ENCODE measurements at regions not wholly inside any gene's neighbourhood (a gene's known extent, or its start where the extent isn't known, plus 50 kb on each side); places are given as distances from the start of the nearest gene placed in this dataset.

DNA sequence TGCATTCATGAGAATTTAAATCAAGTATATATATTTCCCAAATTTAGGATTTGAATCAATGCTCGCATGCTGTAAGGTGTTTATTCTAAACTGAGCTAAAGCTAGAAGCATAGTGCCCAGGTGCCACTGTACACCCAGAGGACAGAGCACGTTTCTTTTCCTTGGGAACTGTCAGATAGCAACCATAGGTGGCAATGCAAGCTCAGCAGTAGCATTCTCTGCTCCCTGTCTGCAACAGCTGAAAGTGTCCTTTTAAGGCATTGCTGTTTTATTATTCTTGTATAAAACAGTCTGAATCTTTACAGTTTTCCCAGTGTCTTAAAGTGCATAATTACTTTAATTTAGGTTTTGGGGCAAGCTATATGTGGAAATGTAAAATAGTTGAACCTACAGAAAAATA, 443.4 kb upstream of the MMS22L start:
- no peak for DNase-seq (ENCODE audit: extremely low spot score, unreplicated experiment)
- Mint-ChIP-seq H3K4me1 (ENCODE audit: unreplicated experiment) (no peaks in the 10 kb centered on the region), H3K27ac (no peak overlapping the region), H3K9me3 (no peaks in the 10 kb centered on the region), H3K4me3 (no peak overlapping the region), H3K27me3 (no peaks in the 10 kb centered on the region), H3K36me3 (no peaks in the 10 kb centered on the region)
- TF ChIP-seq, protein P1, sequence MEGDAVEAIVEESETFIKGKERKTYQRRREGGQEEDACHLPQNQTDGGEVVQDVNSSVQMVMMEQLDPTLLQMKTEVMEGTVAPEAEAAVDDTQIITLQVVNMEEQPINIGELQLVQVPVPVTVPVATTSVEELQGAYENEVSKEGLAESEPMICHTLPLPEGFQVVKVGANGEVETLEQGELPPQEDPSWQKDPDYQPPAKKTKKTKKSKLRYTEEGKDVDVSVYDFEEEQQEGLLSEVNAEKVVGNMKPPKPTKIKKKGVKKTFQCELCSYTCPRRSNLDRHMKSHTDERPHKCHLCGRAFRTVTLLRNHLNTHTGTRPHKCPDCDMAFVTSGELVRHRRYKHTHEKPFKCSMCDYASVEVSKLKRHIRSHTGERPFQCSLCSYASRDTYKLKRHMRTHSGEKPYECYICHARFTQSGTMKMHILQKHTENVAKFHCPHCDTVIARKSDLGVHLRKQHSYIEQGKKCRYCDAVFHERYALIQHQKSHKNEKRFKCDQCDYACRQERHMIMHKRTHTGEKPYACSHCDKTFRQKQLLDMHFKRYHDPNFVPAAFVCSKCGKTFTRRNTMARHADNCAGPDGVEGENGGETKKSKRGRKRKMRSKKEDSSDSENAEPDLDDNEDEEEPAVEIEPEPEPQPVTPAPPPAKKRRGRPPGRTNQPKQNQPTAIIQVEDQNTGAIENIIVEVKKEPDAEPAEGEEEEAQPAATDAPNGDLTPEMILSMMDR (conservative IDR thresholded peaks at IDR 0.05): peak; percentile 56

DNA sequence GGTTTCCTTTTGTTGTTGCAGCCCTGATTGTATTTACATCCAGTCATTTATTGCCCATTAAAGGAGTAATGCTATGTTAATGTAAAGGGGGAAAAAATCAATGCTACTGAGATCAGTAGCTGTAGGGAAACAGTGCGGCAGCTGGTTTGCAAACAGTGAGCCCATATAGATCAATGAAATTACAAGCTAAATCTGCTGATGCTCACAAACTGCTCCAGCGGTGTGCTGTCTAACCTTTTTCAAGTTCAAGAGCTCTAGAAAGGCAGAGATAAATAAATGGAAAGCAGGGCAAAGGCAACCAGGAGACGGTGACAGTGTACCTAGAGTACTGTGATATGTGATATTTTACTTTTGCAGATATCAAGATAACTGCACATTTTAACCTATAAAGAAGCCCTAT, 449.0 kb upstream of the MMS22L start:
- TF ChIP-seq, protein P1 (conservative IDR thresholded peaks at IDR 0.05): no peak
- no peak overlapping the region for H3K4me3 Mint-ChIP-seq
- no peaks in the 10 kb centered on the region for H3K9me3 Mint-ChIP-seq
- H3K27ac Mint-ChIP-seq: no peak overlapping the region
- H3K4me1 Mint-ChIP-seq (ENCODE audit: unreplicated experiment): no peaks in the 10 kb centered on the region
- no peaks in the 10 kb centered on the region for H3K36me3 Mint-ChIP-seq
- H3K27me3 Mint-ChIP-seq: no peaks in the 10 kb centered on the region
- DNase-seq (ENCODE audit: extremely low spot score, unreplicated experiment): no peak

DNA sequence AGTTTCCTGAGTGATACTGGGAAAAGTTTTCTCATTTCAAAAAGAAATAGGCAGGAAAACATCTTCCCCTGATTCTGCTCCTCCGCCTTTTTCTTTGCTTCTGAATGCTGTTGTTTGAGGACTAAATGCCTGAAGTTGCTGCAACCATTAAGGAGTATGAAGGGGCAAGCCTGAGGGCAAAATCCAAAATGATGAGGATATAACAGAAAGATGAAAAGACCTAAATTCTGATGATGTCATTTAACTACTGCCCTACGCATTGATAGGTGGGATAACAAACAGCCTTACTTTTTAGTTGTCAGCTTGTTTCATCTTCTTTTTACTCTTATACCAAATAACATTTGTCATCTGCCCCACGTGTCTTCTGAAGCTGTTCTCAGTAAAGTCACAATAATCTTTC, 474.6 kb upstream of the MMS22L start:
- H3K4me3 Mint-ChIP-seq: no peak overlapping the region
- DNase-seq (ENCODE audit: extremely low spot score, unreplicated experiment): no peak
- no peaks in the 10 kb centered on the region for H3K4me1 Mint-ChIP-seq (ENCODE audit: unreplicated experiment)
- no peak overlapping the region for H3K27ac Mint-ChIP-seq
- TF ChIP-seq, protein P1 (conservative IDR thresholded peaks at IDR 0.05): no peak
- H3K27me3 Mint-ChIP-seq: no peaks in the 10 kb centered on the region
- no peaks in the 10 kb centered on the region for H3K9me3 Mint-ChIP-seq
- H3K36me3 Mint-ChIP-seq: no peaks in the 10 kb centered on the region

DNA sequence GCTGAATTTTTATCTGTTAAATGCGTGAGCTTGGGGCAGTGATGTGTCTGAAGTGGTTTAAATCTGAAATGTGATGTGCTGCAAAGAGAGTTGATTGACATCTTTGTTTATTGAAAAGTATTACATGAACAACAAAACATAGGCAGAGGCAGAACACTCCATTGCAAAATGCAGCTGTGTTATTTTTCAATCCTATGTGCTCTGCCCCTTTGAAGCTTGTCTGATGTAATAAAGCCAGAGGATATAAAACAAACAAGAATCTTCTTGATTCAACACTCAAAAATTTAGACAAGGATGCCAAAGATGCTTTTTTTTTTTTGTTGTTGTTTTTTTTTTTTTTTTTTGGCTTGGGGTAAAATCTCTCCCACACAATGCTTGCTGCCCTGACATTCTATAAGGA, 482.4 kb upstream of the MMS22L start:
- TF ChIP-seq, protein P1 (conservative IDR thresholded peaks at IDR 0.05): no peak
- H3K27ac Mint-ChIP-seq: no peak overlapping the region
- H3K9me3 Mint-ChIP-seq: no peaks in the 10 kb centered on the region
- DNase-seq (ENCODE audit: extremely low spot score, unreplicated experiment): no peak
- no peaks in the 10 kb centered on the region for H3K36me3 Mint-ChIP-seq
- H3K4me1 Mint-ChIP-seq (ENCODE audit: unreplicated experiment): no peaks in the 10 kb centered on the region
- no peak overlapping the region for H3K4me3 Mint-ChIP-seq
- H3K27me3 Mint-ChIP-seq: no peaks in the 10 kb centered on the region

DNA sequence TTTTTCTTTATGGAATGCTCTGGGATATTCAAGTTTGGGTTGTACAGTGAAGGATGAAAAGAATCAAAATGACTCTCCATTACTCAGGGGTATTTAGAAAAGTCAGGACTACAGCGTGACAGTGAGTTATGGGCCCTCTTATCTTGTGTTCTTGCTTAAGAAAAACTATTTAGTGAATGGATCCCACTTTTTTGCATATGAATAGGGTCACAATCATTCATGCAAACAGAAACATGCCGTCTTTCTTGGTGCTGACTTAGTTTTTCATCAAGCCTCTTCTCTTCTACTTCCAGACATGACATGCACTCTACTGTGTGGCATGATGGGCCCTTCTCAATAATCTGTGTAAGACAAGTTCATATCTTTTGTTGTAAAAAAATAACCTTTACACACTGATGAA, 488.4 kb upstream of the MMS22L start:
- H3K27me3 Mint-ChIP-seq: no peaks in the 10 kb centered on the region
- no peak overlapping the region for H3K27ac Mint-ChIP-seq
- H3K4me3 Mint-ChIP-seq: no peak overlapping the region
- no peaks in the 10 kb centered on the region for H3K4me1 Mint-ChIP-seq (ENCODE audit: unreplicated experiment)
- TF ChIP-seq, protein P1 (conservative IDR thresholded peaks at IDR 0.05): no peak
- H3K36me3 Mint-ChIP-seq: no peaks in the 10 kb centered on the region
- H3K9me3 Mint-ChIP-seq: no peaks in the 10 kb centered on the region
- DNase-seq (ENCODE audit: extremely low spot score, unreplicated experiment): no peak

DNA sequence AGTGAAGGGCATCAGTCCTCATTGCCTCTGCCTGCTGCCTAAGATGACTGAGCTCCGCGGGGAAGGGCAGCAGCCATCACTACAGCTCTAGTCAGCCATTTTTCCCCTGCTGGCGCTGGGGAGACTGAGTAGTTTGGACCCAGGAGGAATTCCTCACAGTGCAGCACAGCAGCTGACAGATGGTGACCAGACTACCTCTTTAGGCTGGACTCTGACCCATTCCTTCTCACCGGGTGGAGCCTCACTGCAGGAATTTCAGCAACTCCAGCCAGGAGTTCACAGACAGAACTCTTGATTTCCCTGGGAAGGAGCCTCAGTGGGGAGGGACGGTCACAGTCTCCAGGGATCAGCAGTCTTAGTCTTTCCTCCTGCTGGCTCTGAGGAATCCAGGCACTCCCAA, 492.0 kb upstream of the MMS22L start:
- Mint-ChIP-seq H3K27me3 (no peaks in the 10 kb centered on the region), H3K4me1 (ENCODE audit: unreplicated experiment) (no peaks in the 10 kb centered on the region), H3K4me3 (no peak overlapping the region), H3K36me3 (no peaks in the 10 kb centered on the region), H3K9me3 (peaks cover 5% of the 10 kb centered on the region), H3K27ac (no peak overlapping the region)
- no peak for DNase-seq (ENCODE audit: extremely low spot score, unreplicated experiment)
- TF ChIP-seq, protein P1 (conservative IDR thresholded peaks at IDR 0.05): no peak

Measured in type B pancreatic cell (in vitro differentiated cells).